ENCODE measurements at regions not wholly inside any gene's neighbourhood (a gene's known extent, or its start where the extent isn't known, plus 50 kb on each side); places are given as distances from the start of the nearest gene placed in this dataset.

DNA sequence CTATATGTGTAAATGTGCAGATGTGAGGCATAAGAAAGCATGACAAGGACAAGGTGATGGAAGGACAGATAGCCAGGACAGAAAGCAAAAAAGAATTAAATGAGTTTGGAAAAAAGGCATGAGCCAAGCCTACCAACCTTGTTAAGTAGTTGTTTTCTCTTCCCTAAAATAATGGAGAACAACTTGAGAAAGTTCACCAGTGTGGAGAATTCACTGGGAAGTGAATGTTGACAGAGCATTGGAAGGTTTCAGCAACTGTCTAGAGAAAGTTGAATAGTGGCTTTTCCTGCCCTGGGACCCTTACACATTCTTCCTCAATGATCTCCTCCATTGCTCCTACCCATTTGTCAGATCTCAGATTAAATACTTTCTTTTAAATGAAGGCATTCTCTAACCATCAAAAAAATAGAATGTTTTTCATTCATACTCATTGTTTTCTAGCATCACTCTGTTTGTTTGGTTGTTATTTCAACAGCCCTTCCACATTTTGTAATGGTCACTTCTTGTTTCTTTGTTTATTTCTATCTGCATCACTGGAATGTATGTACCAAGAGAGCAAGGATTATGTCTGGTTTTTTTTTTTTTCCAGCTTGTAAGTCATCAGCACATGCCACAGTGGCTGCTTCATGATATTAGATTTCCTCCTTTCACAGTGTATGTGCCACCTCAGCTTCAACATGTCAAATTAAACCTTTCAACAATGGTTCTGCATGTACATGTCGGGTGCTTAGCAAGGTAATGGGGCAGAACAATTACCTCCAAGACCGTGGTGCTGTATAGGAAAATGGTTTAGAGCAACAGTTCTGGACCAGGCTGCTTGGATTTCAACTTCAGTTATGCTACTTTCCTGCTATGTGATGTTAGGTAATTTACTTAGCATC lies 586.0 kb upstream of the VRK2 start:
- no peak overlapping the region for H3K4me3 Mint-ChIP-seq
- no CpG with 5 or more reads among the region's 2 CpGs for WGBS (ENCODE audit: extremely low coverage, insufficient read length, low lambda C conversion rate)
- no peak overlapping the region for H3K9ac ChIP-seq (ENCODE audit: extremely low read depth, insufficient read length, low read length)

More for the DNA sequence above, 586.0 kb upstream of the VRK2 start:
- H3K18ac ChIP-seq (ENCODE audit: insufficient read length, low read depth, low read length), result no peak overlapping the region
- H3K27ac ChIP-seq (ENCODE audit: insufficient read length, low read depth, low read length), result no peak overlapping the region
- no peak overlapping the region for H2BK15ac ChIP-seq (ENCODE audit: low read depth, low read length)
- H3K23me2 ChIP-seq (ENCODE audit: insufficient read length, low read depth, low read length, poor library complexity, severe bottlenecking), result no peaks in the 10 kb centered on the region
- H3K4me1 Mint-ChIP-seq, result no peaks in the 10 kb centered on the region
- no peak overlapping the region for H2BK120ac ChIP-seq (ENCODE audit: low read depth, low read length, poor library complexity, severe bottlenecking)
- no peak overlapping the region for H4K8ac ChIP-seq (replicated peaks; ENCODE audit: insufficient read length, low read depth, low read length)
- no peak overlapping the region for H2BK20ac ChIP-seq (ENCODE audit: low read depth, low read length, poor library complexity, severe bottlenecking)
- no peak overlapping the region for H3K23ac ChIP-seq (ENCODE audit: insufficient read length, low read depth, low read length)
- no peak overlapping the region for H2AK5ac ChIP-seq (ENCODE audit: insufficient read length, low read length)
- no peak overlapping the region for H4K91ac ChIP-seq (ENCODE audit: insufficient read length, low read depth, low read length)
- H2BK12ac ChIP-seq (ENCODE audit: insufficient read length, low read depth, low read length), result no peak overlapping the region
- no peak overlapping the region for H3K4ac ChIP-seq (ENCODE audit: low read depth, low read length)
- no peak for TF ChIP-seq CTCF (conservative IDR thresholded peaks at IDR 0.05)
- no peak for DNase-seq
- no peaks in the 10 kb centered on the region for H3K27me3 ChIP-seq (ENCODE audit: insufficient read depth, low read length)
- no peak overlapping the region for H3K56ac ChIP-seq (ENCODE audit: insufficient read length, low read depth, low read length)
- no peaks in the 10 kb centered on the region for H4K20me1 ChIP-seq (ENCODE audit: control insufficient read depth, insufficient read depth, insufficient read length)
- no peaks in the 10 kb centered on the region for H3K36me3 Mint-ChIP-seq (ENCODE audit: insufficient read depth in 1 of 3, low read depth in 3 of 3)
- H3K79me1 ChIP-seq (ENCODE audit: insufficient read depth, low read depth, low read length, poor library complexity, severe bottlenecking), result no peaks in the 10 kb centered on the region
- H4K5ac ChIP-seq (ENCODE audit: insufficient read length, low read depth, low read length), result no peak overlapping the region
- peaks cover 0 to 6% of the 10 kb centered on the region in 2 experiments; a peak in 1 of 5 replicates for H3K9me3 Mint-ChIP-seq
- no peaks in the 10 kb centered on the region for H3K27me3 Mint-ChIP-seq (ENCODE audit: low read depth)
- no peak overlapping the region for H2AFZ ChIP-seq (ENCODE audit: low read length)
- no peaks in the 10 kb centered on the region for H3K79me2 ChIP-seq (ENCODE audit: insufficient read depth, low read length)
- H3K4me2 ChIP-seq (ENCODE audit: insufficient read depth, insufficient read length, low read length), result no peak overlapping the region
- no peak overlapping the region for H3K14ac ChIP-seq (ENCODE audit: insufficient read depth, low read length)
- no peaks in the 10 kb centered on the region for H3K4me1 ChIP-seq (ENCODE audit: insufficient read depth, low read length)
- H3K27ac Mint-ChIP-seq, result no peak overlapping the region
- H3T11ph ChIP-seq (ENCODE audit: low read length), result no peak overlapping the region
- H3K9me3 ChIP-seq (ENCODE audit: control insufficient read depth, low read depth, low read length), result no peaks in the 10 kb centered on the region
- no peak overlapping the region for H2BK5ac ChIP-seq (ENCODE audit: insufficient read length, low read length)

All from H9 (cell line).